ENCODE measurements at regions not wholly inside any gene's neighbourhood (a gene's known extent, or its start where the extent isn't known, plus 50 kb on each side); places are given as distances from the start of the nearest gene placed in this dataset.

DNA sequence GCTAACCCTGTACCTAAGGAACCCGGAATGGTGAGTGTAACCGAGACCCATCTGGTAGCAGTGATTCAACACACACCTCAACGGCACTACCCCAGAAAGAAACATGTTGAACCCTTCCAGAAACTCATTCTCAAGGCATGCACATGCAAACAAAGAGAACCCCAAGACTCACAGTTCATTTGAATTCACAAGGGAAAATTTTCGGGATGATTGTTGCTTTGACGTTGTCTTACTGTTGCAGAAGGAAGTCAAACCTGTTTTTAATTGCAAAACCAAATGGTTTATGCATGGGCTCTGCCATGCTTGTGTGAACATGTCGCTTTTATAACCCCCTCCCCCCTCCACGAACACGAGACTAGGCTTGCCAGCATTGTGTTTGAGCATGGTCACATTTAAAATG, 539.7 kb downstream of the GATA3 start:
- TF ChIP-seq, protein P1, sequence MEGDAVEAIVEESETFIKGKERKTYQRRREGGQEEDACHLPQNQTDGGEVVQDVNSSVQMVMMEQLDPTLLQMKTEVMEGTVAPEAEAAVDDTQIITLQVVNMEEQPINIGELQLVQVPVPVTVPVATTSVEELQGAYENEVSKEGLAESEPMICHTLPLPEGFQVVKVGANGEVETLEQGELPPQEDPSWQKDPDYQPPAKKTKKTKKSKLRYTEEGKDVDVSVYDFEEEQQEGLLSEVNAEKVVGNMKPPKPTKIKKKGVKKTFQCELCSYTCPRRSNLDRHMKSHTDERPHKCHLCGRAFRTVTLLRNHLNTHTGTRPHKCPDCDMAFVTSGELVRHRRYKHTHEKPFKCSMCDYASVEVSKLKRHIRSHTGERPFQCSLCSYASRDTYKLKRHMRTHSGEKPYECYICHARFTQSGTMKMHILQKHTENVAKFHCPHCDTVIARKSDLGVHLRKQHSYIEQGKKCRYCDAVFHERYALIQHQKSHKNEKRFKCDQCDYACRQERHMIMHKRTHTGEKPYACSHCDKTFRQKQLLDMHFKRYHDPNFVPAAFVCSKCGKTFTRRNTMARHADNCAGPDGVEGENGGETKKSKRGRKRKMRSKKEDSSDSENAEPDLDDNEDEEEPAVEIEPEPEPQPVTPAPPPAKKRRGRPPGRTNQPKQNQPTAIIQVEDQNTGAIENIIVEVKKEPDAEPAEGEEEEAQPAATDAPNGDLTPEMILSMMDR (IDR thresholded peaks at IDR 0.05; ENCODE audit: insufficient read depth, low read length, poor library complexity, severe bottlenecking), result no peak
- TF ChIP-seq EZH2phosphoT487 (conservative IDR thresholded peaks at IDR 0.05; ENCODE audit: low read length), result no peak
